ENCODE measurements at regions not wholly inside any gene's neighbourhood (a gene's known extent, or its start where the extent isn't known, plus 50 kb on each side); places are given as distances from the start of the nearest gene placed in this dataset.

GRCh38 chr9:82597241-82598203 lies 465.4 kb downstream of the RASEF start:
- no peak for ATAC-seq

- no peak for ATAC-seq
Observed at GRCh38 chr9:82598241-82599039, 464.5 kb downstream of the RASEF start.

- no peak for ATAC-seq
Observed at GRCh38 chr9:82599336-82599949, 463.5 kb downstream of the RASEF start.

GRCh38 chr9:82600536-82601292 lies 462.2 kb downstream of the RASEF start:
- ATAC-seq: no peak

- ATAC-seq: no peak
Observed at GRCh38 chr9:82601293-82601771, 461.6 kb downstream of the RASEF start.

- ATAC-seq: no peak
Observed at GRCh38 chr9:82604947-82605656, 457.8 kb downstream of the RASEF start.

- ATAC-seq: no peak
Observed at GRCh38 chr9:82605657-82606031, 457.3 kb downstream of the RASEF start.

- ATAC-seq: no peak
Observed at GRCh38 chr9:82606071-82606470, 456.9 kb downstream of the RASEF start.

- peak; percentile 68 for ATAC-seq
Observed at GRCh38 chr9:82606492-82607382, 456.2 kb downstream of the RASEF start.

- no peak for ATAC-seq
Observed at GRCh38 chr9:82608487-82608886, 454.5 kb downstream of the RASEF start.

- no peak for ATAC-seq
Observed at GRCh38 chr9:82612942-82613341, 450.0 kb downstream of the RASEF start.

GRCh38 chr9:82613498-82613897 lies 449.4 kb downstream of the RASEF start:
- ATAC-seq: no peak

- ATAC-seq: no peak
Observed at GRCh38 chr9:82616545-82616944, 446.4 kb downstream of the RASEF start.

GRCh38 chr9:82621447-82621846 lies 441.5 kb downstream of the RASEF start:
- ATAC-seq: no peak

GRCh38 chr9:82637368-82637767 lies 425.6 kb downstream of the RASEF start:
- ATAC-seq: no peak

- no peak for ATAC-seq
Observed at GRCh38 chr9:82645600-82645999, 417.3 kb downstream of the RASEF start.

GRCh38 chr9:82650368-82650767 lies 412.6 kb downstream of the RASEF start:
- ATAC-seq: no peak

GRCh38 chr9:82651474-82651873 lies 411.5 kb downstream of the RASEF start:
- ATAC-seq: no peak

- no peak for ATAC-seq
Observed at GRCh38 chr9:82665324-82665723, 397.6 kb downstream of the RASEF start.

GRCh38 chr9:82668689-82669199 lies 394.2 kb downstream of the RASEF start:
- ATAC-seq: no peak
